C4-2B (cell line): ENCODE measurements at regions not wholly inside any gene's neighbourhood (a gene's known extent, or its start where the extent isn't known, plus 50 kb on each side); places are given as distances from the start of the nearest gene placed in this dataset.

ENCODE experiments used
- ZFX ChIP-seq: fragments of 450-650 bp; IDR thresholded peaks from 2 replicates; pipeline ENCODE4 v1.6.1; 2017
- TF ChIP-seq, protein P1 (sequence below): fragments of 450-650 bp; conservative IDR thresholded peaks from 2 replicates; pipeline ENCODE4 v1.5.1; 2017; ENCODE audit warnings: mild to moderate bottlenecking

DNA sequence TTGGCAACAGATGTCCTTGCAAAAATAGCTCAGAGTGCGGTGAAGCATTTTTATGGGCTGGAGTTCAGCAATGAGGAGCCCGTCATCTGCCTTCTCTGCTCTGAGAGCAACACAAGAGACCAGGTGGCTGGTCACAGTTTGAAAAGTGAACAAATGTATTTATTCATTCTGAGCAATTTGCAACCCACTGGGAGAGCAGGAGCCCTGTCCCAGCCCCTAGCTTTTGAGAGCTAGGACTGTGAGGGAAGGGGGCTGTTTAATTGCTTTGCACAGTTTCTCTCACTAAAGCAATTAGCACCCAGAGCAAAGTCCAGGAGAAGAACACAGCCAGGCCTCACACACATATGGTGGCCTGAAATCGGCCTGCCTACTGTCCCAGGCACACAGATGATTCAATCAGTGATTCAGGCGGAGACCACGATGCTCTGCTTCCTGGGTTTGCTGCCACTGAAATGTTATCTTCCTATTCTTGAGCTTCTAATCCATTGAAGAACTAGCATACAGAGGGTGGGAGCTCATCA is 646.1 kb upstream of the ACVR2A start:
- TF ChIP-seq, protein P1, sequence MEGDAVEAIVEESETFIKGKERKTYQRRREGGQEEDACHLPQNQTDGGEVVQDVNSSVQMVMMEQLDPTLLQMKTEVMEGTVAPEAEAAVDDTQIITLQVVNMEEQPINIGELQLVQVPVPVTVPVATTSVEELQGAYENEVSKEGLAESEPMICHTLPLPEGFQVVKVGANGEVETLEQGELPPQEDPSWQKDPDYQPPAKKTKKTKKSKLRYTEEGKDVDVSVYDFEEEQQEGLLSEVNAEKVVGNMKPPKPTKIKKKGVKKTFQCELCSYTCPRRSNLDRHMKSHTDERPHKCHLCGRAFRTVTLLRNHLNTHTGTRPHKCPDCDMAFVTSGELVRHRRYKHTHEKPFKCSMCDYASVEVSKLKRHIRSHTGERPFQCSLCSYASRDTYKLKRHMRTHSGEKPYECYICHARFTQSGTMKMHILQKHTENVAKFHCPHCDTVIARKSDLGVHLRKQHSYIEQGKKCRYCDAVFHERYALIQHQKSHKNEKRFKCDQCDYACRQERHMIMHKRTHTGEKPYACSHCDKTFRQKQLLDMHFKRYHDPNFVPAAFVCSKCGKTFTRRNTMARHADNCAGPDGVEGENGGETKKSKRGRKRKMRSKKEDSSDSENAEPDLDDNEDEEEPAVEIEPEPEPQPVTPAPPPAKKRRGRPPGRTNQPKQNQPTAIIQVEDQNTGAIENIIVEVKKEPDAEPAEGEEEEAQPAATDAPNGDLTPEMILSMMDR, result no peak
- no peak for TF ChIP-seq ZFX
